ENCODE measurements at regions not wholly inside any gene's neighbourhood (a gene's known extent, or its start where the extent isn't known, plus 50 kb on each side); places are given as distances from the start of the nearest gene placed in this dataset.

- TF ChIP-seq CTCF (IDR thresholded peaks at IDR 0.05; ENCODE audit: control extremely low read depth, extremely low read depth, low read depth, missing control alignments), result no peak
- no peak for DNase-seq (ENCODE audit: extremely low spot score)
- ChIA-PET POLR2A (no interaction called here), CTCF (interaction anchor here (0.9 kb wide), 1 partner anchor 11 kb away, joined by 4 read pairs; no protein-coding TSS in a partner anchor)
Measured at GRCh38 chr6:119683671-119684070, 334.1 kb upstream of the MAN1A1 start.

GRCh38 chr6:119683031-119683430 is 333.5 kb upstream of the MAN1A1 start:
- ChIA-PET POLR2A (no interaction called here), CTCF (interaction anchor here (0.9 kb wide), 1 partner anchor 10 kb away, joined by 4 read pairs; no protein-coding TSS in a partner anchor)
- TF ChIP-seq CTCF (IDR thresholded peaks at IDR 0.05; ENCODE audit: control extremely low read depth, extremely low read depth, low read depth, missing control alignments), result no peak
- no peak for DNase-seq (ENCODE audit: extremely low spot score)

GRCh38 chr6:119678961-119679360 is 329.4 kb upstream of the MAN1A1 start:
- CTCF ChIA-PET, result interaction anchor here (1.0 kb wide), 1 partner anchor 9 kb away, joined by 3 read pairs; no protein-coding TSS in a partner anchor
- no peak for TF ChIP-seq CTCF (IDR thresholded peaks at IDR 0.05; ENCODE audit: control extremely low read depth, extremely low read depth, low read depth, missing control alignments)
- no peak for DNase-seq (ENCODE audit: extremely low spot score)

GRCh38 chr6:119677384-119677783 is 327.8 kb upstream of the MAN1A1 start:
- no peak for DNase-seq (ENCODE audit: extremely low spot score)
- no peak for TF ChIP-seq CTCF (IDR thresholded peaks at IDR 0.05; ENCODE audit: control extremely low read depth, extremely low read depth, low read depth, missing control alignments)
- ChIA-PET POLR2A (no interaction called here), CTCF (no interaction called here)

More at GRCh38 chr6:119678961-119679360, 329.4 kb upstream of the MAN1A1 start:
- POLR2A ChIA-PET, result no interaction called here

- no peak for DNase-seq (ENCODE audit: extremely low spot score)
- POLR2A ChIA-PET, result no interaction called here
- CTCF ChIA-PET, result no interaction called here
- TF ChIP-seq CTCF (IDR thresholded peaks at IDR 0.05; ENCODE audit: control extremely low read depth, extremely low read depth, low read depth, missing control alignments), result no peak
Measured at GRCh38 chr6:119676961-119677360, 327.4 kb upstream of the MAN1A1 start.

DNA sequence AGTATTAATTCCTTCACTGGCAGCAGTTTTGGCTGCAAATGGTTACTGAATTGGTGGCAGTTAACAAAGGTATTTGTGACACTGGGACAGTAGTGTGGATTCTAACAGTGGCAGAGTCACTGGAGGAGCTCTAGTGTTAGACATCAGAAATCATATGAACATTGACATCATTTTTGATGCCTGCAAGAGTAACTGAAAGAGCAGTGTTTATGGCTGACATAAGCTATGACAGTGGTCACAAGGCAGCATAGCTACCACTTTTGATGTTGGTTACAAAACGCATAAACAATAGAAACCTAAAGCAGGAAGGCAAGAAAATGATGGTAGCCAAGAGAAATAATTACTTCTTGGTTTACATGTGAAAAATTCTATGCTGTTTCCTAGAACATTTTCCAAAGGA is 326.7 kb upstream of the MAN1A1 start:
- no peak for TF ChIP-seq CTCF (IDR thresholded peaks at IDR 0.05; ENCODE audit: control extremely low read depth, extremely low read depth, low read depth, missing control alignments)
- POLR2A ChIA-PET, result no interaction called here
- CTCF ChIA-PET, result interaction anchor here (0.8 kb wide), 1 partner anchor 66 kb away, joined by 3 read pairs; no protein-coding TSS in a partner anchor
- DNase-seq (ENCODE audit: extremely low spot score), result no peak

DNA sequence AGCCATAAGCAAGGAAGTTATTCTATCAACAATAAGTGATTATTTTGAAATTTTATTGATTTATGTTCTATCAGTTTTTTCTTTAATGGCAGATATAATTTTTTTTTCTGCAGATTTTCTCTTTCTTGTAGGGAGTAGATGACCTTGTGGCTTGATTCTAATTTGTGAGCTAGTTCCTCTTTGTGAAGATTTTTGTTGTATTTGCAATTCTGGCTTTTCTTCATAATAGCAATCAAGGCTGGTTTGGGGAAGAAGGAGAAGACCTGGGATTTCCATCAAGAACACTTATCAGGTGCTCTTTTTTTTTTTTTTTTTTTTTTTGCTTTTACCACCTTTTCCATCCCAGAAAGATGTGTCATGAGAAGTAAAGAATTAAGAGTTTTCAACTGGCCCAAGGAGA is 324.2 kb upstream of the MAN1A1 start:
- DNase-seq (ENCODE audit: extremely low spot score), result no peak
- POLR2A ChIA-PET, result no interaction called here

More for the DNA sequence above, 324.2 kb upstream of the MAN1A1 start:
- TF ChIP-seq CTCF (IDR thresholded peaks at IDR 0.05; ENCODE audit: control extremely low read depth, extremely low read depth, low read depth, missing control alignments), result no peak
- CTCF ChIA-PET, result interaction anchor here (1.7 kb wide), 1 partner anchor 10 kb away, joined by 4 read pairs; no protein-coding TSS in a partner anchor

All from GM10248 (cell line).